Stromal cell of bone marrow (primary cell): ENCODE measurements at regions not wholly inside any gene's neighbourhood (a gene's known extent, or its start where the extent isn't known, plus 50 kb on each side); places are given as distances from the start of the nearest gene placed in this dataset.
"Not testable (repeated sequence)": the region's sequence is repeated elsewhere in the genome, so short reads cannot be mapped to it uniquely, and the experiment has no call there.

ENCODE experiments used
- DNase-seq: peaks from one replicate; pipeline ENCODE4 v3.0.0-alpha.2; 2012; ENCODE audit warnings: low read depth

- DNase-seq, result no peak
Measured at GRCh38 chr1:219090607-219091006, 83.1 kb upstream of the LYPLAL1 start.

- peak; percentile 34 for DNase-seq
Measured at GRCh38 chr1:219092206-219092605, 81.5 kb upstream of the LYPLAL1 start.

- no peak for DNase-seq
Measured at GRCh38 chr1:219099307-219099706, 74.4 kb upstream of the LYPLAL1 start.

- no peak for DNase-seq
Measured at GRCh38 chr1:219100059-219100458, 73.6 kb upstream of the LYPLAL1 start.

- not testable (repeated sequence) for DNase-seq
Measured at GRCh38 chr1:219102466-219102865, 71.2 kb upstream of the LYPLAL1 start.

- DNase-seq, result no peak
Measured at GRCh38 chr1:219105893-219106292, 67.8 kb upstream of the LYPLAL1 start.

GRCh38 chr1:219109424-219110018 lies 64.2 kb upstream of the LYPLAL1 start:
- DNase-seq, result no peak

- peak; percentile 38 for DNase-seq
Measured at GRCh38 chr1:219113261-219113660, 60.4 kb upstream of the LYPLAL1 start.

- DNase-seq, result no peak
Measured at GRCh38 chr1:219114014-219114413, 59.7 kb upstream of the LYPLAL1 start.

- no peak for DNase-seq
Measured at GRCh38 chr1:219119839-219120238, 53.8 kb upstream of the LYPLAL1 start.

GRCh38 chr1:219120624-219121544 lies 52.8 kb upstream of the LYPLAL1 start:
- peak; percentile 90 for DNase-seq

- no peak for DNase-seq
Measured at GRCh38 chr1:219121679-219122078, 52.0 kb upstream of the LYPLAL1 start.

- peak; percentile 24 for DNase-seq
Measured at GRCh38 chr1:219123036-219123435, 50.6 kb upstream of the LYPLAL1 start.
